Stomach (tissue), 8 donors: ENCODE measurements at regions not wholly inside any gene's neighbourhood (a gene's known extent, or its start where the extent isn't known, plus 50 kb on each side); places are given as distances from the start of the nearest gene placed in this dataset.

Experiments used
- DNase-seq, 2 donors: peaks; one replicate each; pipeline versions ENCODE4 v3.0.0 to v3.0.0-alpha.2; 2013 to 2019
- H3K27ac ChIP-seq, 5 donors: fragments of 200-600 bp in 4 of 5; sonication (generic) in 4 of 5; one replicate each; pipeline ENCODE4 v1.5.1; 2013 to 2019; ENCODE audit warnings: mild to moderate bottlenecking in 1 of 5, moderate library complexity in 1 of 5
- H3K27me3 ChIP-seq, 3 donors: fragments of 200-600 bp; sonication (generic); one replicate each; pipeline ENCODE4 v1.5.1; 2017 to 2019; ENCODE audit warnings: mixed run types in 1 of 3
- H3K36me3 ChIP-seq, 4 donors: fragments of 200-600 bp; sonication (generic); 1 replicate in 3 of 4; 2 replicates in 1 of 4; pipeline ENCODE4 v1.5.1; 2016 to 2019
- H3K4me1 ChIP-seq, 4 donors: fragments of 200-600 bp; sonication (generic); one replicate each; pipeline ENCODE4 v1.5.1; 2016 to 2019
- H3K4me3 ChIP-seq, 4 donors: fragments of 200-600 bp; sonication (generic) in 3 of 4; one replicate each; pipeline ENCODE4 v1.5.1; 2016 to 2019; ENCODE audit warnings: mild to moderate bottlenecking in 1 of 4
- H3K9me3 ChIP-seq, 4 donors: fragments of 200-600 bp; sonication (generic); one replicate each; pipeline ENCODE4 v1.5.1; 2016 to 2019
- CTCF ChIP-seq, 7 experiments: fragments of 450-650 bp in 4 of 7; fragments of 200-600 bp in 3 of 7; sonication (generic) in 3 of 7; IDR thresholded peaks; one replicate each; pipeline ENCODE4 v1.5.1; 2016 to 2019; ENCODE audit warnings: antibody characterized with exemption in 7 of 7, control low read depth in 2 of 7, mild to moderate bottlenecking in 1 of 7
- EP300 ChIP-seq: sonication (generic); formaldehyde crosslinking; IDR thresholded peaks from one replicate; pipeline ENCODE4 v1.6.1; 2017; ENCODE audit warnings: antibody characterized with exemption
- POLR2A ChIP-seq, 4 donors: fragments of 450-650 bp; IDR thresholded peaks; one replicate each; pipeline ENCODE4 v1.6.1; 2016; ENCODE audit warnings: antibody characterized with exemption in 4 of 4, control low read depth in 2 of 4, mild to moderate bottlenecking in 1 of 4, moderate library complexity in 1 of 4
- POLR2AphosphoS5 ChIP-seq, 3 donors: sonication (generic); formaldehyde crosslinking; IDR thresholded peaks; one replicate each; pipeline ENCODE4 v1.6.1; 2016; ENCODE audit warnings: antibody characterized with exemption in 3 of 3
- WGBS, 5 donors: extraction: QIAGEN DNeasy Blood & Tissue Kit in 3 of 5; methylation state at CpG; one replicate each; pipeline versions ENCODE4 v1.1.5 to v1.1.7; 2013 to 2018; 5-methylcytosine and 5-hydroxymethylcytosine counted together
- intact Hi-C: fragments of 100-400 bp; cut with DNase I; formaldehyde crosslinking; loops from one replicate; pipeline ENCODE4 v1.15.1; 2023; ENCODE audit warnings: low total_unique reads
- donor health status: healthy with polysubstance abuse.
- donor health status: Bipolar disorder and iron deficiency.
- donor health status: healthy.

DNA sequence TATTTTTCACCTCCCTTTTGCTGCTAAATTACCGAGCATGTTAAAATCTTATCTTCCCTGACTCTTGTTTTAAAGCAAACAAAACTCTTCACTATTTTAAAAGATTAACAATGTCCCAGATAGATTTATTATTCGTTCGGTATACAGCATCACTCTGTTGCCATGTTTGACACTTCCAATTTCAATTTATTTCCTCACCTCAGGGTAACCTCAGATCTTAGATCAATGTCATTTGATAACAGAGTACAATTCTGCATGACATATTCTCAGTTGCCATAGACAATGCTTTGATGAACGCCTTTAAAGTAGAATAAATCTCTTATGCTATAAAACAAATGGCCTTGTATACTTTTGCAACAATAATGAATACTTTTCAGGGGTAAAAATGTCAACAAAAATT, 1078.1 kb upstream of the IGFBP7 start:
- H3K27ac ChIP-seq, result no peak overlapping the region
- no peak overlapping the region for H3K4me3 ChIP-seq
- H3K9me3 ChIP-seq, result peaks cover 0 to 34% (median 18%) of the 10 kb centered on the region in 4 donors
- no peaks in the 10 kb centered on the region for H3K4me1 ChIP-seq
- intact Hi-C loops, result no loop called here
- no peaks in the 10 kb centered on the region for H3K27me3 ChIP-seq
- no peak for DNase-seq
- 60 to 74% (median 67%) methylated on average over 4 of the region's 4 CpGs for WGBS, 5 donors
- TF ChIP-seq POLR2A (IDR thresholded peaks at IDR 0.05) (no peak), CTCF (IDR thresholded peaks at IDR 0.05) (no peak), POLR2AphosphoS5 (IDR thresholded peaks at IDR 0.05) (no peak)
- H3K36me3 ChIP-seq, result no peaks in the 10 kb centered on the region

DNA sequence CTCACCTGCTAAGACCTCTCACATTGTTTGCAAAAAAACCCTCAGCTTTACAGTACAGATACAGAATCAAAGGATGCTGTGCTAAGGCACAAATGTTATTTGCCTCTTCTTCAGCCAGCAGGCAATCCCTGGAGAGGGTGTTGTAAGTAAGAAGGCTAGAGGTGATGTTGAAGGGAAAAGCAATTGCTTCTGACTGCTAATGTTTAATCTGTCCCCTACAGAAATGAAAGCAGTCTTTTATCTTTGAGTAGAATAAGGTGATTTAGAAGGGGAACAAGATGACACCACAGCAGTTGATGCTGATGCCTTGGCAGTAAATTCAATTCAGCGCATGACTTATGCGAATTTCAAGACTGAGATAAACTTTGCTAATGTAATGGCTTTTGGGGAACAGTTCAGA, 1064.8 kb upstream of the IGFBP7 start:
- Histone ChIP-seq H3K36me3 (no peaks in the 10 kb centered on the region), H3K9me3 (no peaks in the 10 kb centered on the region), H3K27me3 (no peaks in the 10 kb centered on the region), H3K4me1 (no peaks in the 10 kb centered on the region), H3K4me3 (no peak overlapping the region), H3K27ac (no peak overlapping the region)
- intact Hi-C loops, result no loop called here
- DNase-seq, result no peak
- 76 to 90% (median 83%) methylated on average over 2 of the region's 2 CpGs for WGBS, 5 donors
- no peak for TF ChIP-seq POLR2A (IDR thresholded peaks at IDR 0.05)
- TF ChIP-seq CTCF (IDR thresholded peaks at IDR 0.05), result no peak
- no peak for TF ChIP-seq POLR2AphosphoS5 (IDR thresholded peaks at IDR 0.05)
- no peak for TF ChIP-seq EP300

DNA sequence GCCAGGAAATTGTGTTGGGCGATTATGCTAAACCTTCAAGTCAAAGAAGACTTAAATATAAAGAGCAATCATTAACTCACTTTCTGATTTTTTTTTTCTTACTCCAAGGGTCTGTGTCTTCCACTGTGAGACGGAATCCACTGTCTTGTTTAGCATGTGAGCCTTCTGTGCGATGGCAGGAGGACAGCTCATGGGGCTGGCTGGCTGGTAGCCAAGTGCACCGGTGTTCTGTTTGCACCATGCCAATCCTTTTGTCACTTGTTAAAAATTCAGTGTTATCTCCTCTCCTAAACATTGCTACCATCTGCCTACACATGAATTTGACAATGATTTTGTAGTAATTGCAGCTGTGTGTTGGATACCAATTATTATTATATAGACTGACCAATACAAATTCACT, 1056.3 kb upstream of the IGFBP7 start:
- no peak overlapping the region for H3K27ac ChIP-seq
- no peak overlapping the region for H3K4me3 ChIP-seq
- H3K4me1 ChIP-seq, result no peaks in the 10 kb centered on the region
- H3K36me3 ChIP-seq, result no peaks in the 10 kb centered on the region
- no peaks in the 10 kb centered on the region for H3K27me3 ChIP-seq
- TF ChIP-seq CTCF (IDR thresholded peaks at IDR 0.05), result no peak
- TF ChIP-seq POLR2A (IDR thresholded peaks at IDR 0.05), result no peak
- no peak for TF ChIP-seq POLR2AphosphoS5 (IDR thresholded peaks at IDR 0.05)
- TF ChIP-seq EP300, result no peak
- 59 to 79% (median 65%) methylated on average over 4 of the region's 4 CpGs for WGBS, 5 donors
- H3K9me3 ChIP-seq, result no peaks in the 10 kb centered on the region
- DNase-seq, result no peak
- intact Hi-C loops, result no loop called here

DNA sequence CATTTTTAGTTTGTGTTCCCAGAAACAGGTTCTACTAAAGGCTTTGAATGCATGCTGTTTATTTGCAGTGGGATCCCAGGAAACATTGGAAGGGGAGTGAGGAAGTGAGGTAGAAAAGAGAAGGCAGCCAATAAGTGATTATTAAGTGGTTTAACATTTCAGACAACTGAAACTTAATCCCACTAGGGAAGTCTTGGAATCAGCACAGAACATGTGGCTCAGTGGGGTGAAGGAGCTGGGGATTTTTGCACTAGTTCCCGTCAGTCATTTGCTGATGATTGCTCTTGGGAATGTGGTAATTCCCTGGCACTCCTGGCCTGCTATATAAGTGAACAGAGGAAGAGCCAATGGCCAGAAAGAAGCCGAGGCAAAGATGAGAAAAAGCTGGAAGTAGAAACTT, 1053.0 kb upstream of the IGFBP7 start:
- H3K36me3 ChIP-seq, result no peaks in the 10 kb centered on the region
- no peak overlapping the region for H3K27ac ChIP-seq
- TF ChIP-seq POLR2A (IDR thresholded peaks at IDR 0.05) (no peak), EP300 (no peak), CTCF (IDR thresholded peaks at IDR 0.05) (no peak), POLR2AphosphoS5 (IDR thresholded peaks at IDR 0.05) (no peak)
- H3K4me1 ChIP-seq, result no peaks in the 10 kb centered on the region
- H3K4me3 ChIP-seq, result no peak overlapping the region
- 34 to 53% (median 47%) methylated on average over 2 of the region's 2 CpGs for WGBS, 5 donors
- H3K9me3 ChIP-seq, result no peaks in the 10 kb centered on the region
- peak in 1 of 2 donors; percentile 70 for DNase-seq
- intact Hi-C loops, result no loop called here
- H3K27me3 ChIP-seq, result no peaks in the 10 kb centered on the region
